SK-N-SH treated with all-trans-retinoic acid at 6 μM for 48 hours (cell line): ENCODE measurements at regions not wholly inside any gene's neighbourhood (a gene's known extent, or its start where the extent isn't known, plus 50 kb on each side); places are given as distances from the start of the nearest gene placed in this dataset.

Source experiments
- ARNTL ChIP-seq: fragments of 450-650 bp; formaldehyde crosslinking; IDR thresholded peaks from 2 replicates; pipeline ENCODE4 v1.5.0; 2020; ENCODE audit warnings: low read depth, mild to moderate bottlenecking, moderate library complexity, borderline replicate concordance
- RARB ChIP-seq: fragments of 250-450 bp; sonication (Bioruptor Pico); IDR thresholded peaks from 2 replicates; pipeline ENCODE4 v1.8.0; 2021; ENCODE audit warnings: mild to moderate bottlenecking, moderate library complexity
- TCF4 ChIP-seq: fragments of 250-450 bp; sonication (Bioruptor Pico); IDR thresholded peaks from 2 replicates; pipeline ENCODE4 v1.8.0; 2021; ENCODE audit warnings: mild to moderate bottlenecking, moderate library complexity, borderline replicate concordance
- ZFP30 ChIP-seq: fragments of 450-650 bp; formaldehyde crosslinking; IDR thresholded peaks from 2 replicates; pipeline ENCODE4 v1.5.0; 2022; ENCODE audit warnings: mild to moderate bottlenecking, moderate library complexity
- ZNF70 ChIP-seq: fragments of 450-650 bp; formaldehyde crosslinking; IDR thresholded peaks from 2 replicates; pipeline ENCODE4 v1.5.0; 2020; ENCODE audit warnings: mild to moderate bottlenecking, moderate library complexity
- TF ChIP-seq, protein P1 (sequence below): fragments of 250-450 bp; sonication (Bioruptor Pico); IDR thresholded peaks from 2 replicates; pipeline ENCODE4 v1.5.0; 2020; ENCODE audit warnings: mild to moderate bottlenecking, moderate library complexity
- TF ChIP-seq, protein P2 (sequence below): fragments of 250-450 bp; sonication (Bioruptor Pico); IDR thresholded peaks from 2 replicates; pipeline ENCODE4 v1.8.0; 2020; ENCODE audit warnings: mild to moderate bottlenecking, moderate library complexity, borderline replicate concordance
- TF ChIP-seq, protein P3 (sequence below): fragments of 250-450 bp; sonication (Bioruptor Pico); IDR thresholded peaks from 2 replicates; pipeline ENCODE4 v1.5.1; 2020; ENCODE audit warnings: low read depth, mild to moderate bottlenecking, moderate library complexity

DNA sequence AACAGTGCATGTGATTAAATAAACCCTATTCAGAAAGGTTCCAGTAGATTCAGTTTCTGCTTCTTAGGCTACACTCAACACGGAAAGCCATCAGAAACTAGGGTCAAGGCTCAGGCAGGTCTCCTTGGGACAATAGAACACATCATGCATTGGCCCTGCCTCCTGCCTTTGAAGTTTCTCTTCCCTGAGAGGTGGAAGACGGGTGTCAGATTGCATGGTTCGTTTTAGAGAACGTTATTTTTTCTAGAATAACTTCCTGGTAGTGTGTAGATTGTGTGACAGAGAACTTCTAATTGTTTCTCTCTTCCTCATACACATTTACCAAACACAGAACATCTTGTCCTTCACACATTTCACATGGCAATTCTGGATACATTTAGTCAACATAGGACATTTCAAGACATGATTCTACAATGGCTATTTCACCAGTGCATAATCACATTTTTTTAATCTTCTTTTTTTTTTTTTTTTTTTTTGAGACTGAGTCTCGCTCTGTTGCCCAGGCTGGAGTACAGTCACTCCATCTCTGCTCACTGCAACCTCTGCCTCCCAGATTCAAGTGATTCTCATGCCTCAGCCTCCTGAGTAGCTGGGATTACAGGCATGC lies 106.6 kb upstream of the AMN1 start:
- TF ChIP-seq RARB (CRISPR knock-in tag) (no peak), TCF4 (no peak), ZFP30 (CRISPR knock-in tag) (no peak), ZNF70 (CRISPR knock-in tag) (no peak), ARNTL (no peak)
- TF ChIP-seq, protein P1, sequence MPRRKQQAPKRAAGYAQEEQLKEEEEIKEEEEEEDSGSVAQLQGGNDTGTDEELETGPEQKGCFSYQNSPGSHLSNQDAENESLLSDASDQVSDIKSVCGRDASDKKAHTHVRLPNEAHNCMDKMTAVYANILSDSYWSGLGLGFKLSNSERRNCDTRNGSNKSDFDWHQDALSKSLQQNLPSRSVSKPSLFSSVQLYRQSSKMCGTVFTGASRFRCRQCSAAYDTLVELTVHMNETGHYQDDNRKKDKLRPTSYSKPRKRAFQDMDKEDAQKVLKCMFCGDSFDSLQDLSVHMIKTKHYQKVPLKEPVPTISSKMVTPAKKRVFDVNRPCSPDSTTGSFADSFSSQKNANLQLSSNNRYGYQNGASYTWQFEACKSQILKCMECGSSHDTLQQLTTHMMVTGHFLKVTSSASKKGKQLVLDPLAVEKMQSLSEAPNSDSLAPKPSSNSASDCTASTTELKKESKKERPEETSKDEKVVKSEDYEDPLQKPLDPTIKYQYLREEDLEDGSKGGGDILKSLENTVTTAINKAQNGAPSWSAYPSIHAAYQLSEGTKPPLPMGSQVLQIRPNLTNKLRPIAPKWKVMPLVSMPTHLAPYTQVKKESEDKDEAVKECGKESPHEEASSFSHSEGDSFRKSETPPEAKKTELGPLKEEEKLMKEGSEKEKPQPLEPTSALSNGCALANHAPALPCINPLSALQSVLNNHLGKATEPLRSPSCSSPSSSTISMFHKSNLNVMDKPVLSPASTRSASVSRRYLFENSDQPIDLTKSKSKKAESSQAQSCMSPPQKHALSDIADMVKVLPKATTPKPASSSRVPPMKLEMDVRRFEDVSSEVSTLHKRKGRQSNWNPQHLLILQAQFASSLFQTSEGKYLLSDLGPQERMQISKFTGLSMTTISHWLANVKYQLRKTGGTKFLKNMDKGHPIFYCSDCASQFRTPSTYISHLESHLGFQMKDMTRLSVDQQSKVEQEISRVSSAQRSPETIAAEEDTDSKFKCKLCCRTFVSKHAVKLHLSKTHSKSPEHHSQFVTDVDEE (CRISPR knock-in tag), result no peak
- TF ChIP-seq, protein P2, sequence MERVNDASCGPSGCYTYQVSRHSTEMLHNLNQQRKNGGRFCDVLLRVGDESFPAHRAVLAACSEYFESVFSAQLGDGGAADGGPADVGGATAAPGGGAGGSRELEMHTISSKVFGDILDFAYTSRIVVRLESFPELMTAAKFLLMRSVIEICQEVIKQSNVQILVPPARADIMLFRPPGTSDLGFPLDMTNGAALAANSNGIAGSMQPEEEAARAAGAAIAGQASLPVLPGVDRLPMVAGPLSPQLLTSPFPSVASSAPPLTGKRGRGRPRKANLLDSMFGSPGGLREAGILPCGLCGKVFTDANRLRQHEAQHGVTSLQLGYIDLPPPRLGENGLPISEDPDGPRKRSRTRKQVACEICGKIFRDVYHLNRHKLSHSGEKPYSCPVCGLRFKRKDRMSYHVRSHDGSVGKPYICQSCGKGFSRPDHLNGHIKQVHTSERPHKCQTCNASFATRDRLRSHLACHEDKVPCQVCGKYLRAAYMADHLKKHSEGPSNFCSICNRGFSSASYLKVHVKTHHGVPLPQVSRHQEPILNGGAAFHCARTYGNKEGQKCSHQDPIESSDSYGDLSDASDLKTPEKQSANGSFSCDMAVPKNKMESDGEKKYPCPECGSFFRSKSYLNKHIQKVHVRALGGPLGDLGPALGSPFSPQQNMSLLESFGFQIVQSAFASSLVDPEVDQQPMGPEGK (CRISPR knock-in tag), result no peak
- TF ChIP-seq, protein P3, sequence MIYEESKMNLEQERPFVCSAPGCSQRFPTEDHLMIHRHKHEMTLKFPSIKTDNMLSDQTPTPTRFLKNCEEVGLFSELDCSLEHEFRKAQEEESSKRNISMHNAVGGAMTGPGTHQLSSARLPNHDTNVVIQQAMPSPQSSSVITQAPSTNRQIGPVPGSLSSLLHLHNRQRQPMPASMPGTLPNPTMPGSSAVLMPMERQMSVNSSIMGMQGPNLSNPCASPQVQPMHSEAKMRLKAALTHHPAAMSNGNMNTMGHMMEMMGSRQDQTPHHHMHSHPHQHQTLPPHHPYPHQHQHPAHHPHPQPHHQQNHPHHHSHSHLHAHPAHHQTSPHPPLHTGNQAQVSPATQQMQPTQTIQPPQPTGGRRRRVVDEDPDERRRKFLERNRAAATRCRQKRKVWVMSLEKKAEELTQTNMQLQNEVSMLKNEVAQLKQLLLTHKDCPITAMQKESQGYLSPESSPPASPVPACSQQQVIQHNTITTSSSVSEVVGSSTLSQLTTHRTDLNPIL (CRISPR knock-in tag), result no peak
